LoVo (cell line): ENCODE measurements at regions not wholly inside any gene's neighbourhood (a gene's known extent, or its start where the extent isn't known, plus 50 kb on each side); places are given as distances from the start of the nearest gene placed in this dataset.

Experiments used
- DNase-seq: peaks from one replicate; pipeline ENCODE4 v3.0.0-alpha.2; 2016; ENCODE audit warnings: low spot score

GRCh38 chr12:29048787-29049186 is 100.3 kb upstream of the FAR2 start:
- DNase-seq: no peak

- DNase-seq: no peak
Observed at GRCh38 chr12:29050503-29050902, 98.6 kb upstream of the FAR2 start.

GRCh38 chr12:29051221-29051620 is 97.9 kb upstream of the FAR2 start:
- DNase-seq: no peak

DNA sequence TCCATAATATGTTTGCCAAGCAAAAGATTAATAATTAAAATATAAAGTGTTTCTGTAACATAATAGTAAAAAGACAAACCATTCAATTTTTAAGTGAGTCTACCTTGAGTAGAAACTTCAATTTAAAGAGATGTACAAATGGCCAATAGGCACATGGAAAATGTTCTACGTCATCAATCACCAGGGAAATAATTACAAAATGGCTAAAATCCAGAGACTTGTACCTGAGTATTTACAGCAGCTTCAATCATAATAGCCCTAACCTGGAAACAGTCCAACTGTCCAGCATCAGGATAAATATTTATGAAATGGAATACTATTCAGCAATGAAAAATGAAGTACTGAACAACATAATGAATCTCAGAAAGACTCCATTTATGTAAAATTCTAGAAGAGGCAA is 95.5 kb upstream of the FAR2 start:
- DNase-seq: no peak

GRCh38 chr12:29054858-29055663 is 94.0 kb upstream of the FAR2 start:
- no peak for DNase-seq

DNA sequence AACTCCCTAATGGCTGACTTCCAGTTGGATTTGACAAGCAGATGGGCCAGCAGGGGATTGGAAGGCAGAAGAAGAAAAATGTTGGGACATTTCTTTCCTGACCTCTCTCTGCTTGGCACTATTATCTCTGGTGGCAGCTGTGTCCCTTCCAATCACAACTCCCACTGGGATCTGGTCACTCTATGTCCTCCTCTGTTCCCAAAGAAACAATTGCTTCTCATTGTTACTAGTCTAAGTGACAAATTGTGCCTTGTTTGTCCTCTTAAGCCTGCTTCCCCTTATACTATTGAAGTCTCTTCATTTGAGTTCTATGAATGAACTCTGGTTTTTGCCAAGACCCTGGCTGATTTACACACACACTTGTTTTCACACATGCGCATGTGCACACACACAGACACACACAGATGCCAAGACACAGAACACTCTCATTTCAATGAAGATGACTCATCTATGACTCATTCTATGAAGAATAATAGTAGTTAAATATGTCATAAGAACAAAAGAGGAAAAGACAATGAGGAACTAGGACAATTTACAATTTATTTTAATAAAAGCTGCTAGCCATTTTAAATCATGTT is 83.0 kb upstream of the FAR2 start:
- DNase-seq: no peak

- DNase-seq: no peak
Observed at GRCh38 chr12:29067430-29067829, 81.6 kb upstream of the FAR2 start.

- DNase-seq: no peak
Observed at GRCh38 chr12:29070309-29070708, 78.8 kb upstream of the FAR2 start.

GRCh38 chr12:29071099-29071498 is 78.0 kb upstream of the FAR2 start:
- no peak for DNase-seq

GRCh38 chr12:29072631-29073030 is 76.4 kb upstream of the FAR2 start:
- no peak for DNase-seq

GRCh38 chr12:29073631-29074239 is 75.3 kb upstream of the FAR2 start:
- DNase-seq: peak; percentile 70

DNA sequence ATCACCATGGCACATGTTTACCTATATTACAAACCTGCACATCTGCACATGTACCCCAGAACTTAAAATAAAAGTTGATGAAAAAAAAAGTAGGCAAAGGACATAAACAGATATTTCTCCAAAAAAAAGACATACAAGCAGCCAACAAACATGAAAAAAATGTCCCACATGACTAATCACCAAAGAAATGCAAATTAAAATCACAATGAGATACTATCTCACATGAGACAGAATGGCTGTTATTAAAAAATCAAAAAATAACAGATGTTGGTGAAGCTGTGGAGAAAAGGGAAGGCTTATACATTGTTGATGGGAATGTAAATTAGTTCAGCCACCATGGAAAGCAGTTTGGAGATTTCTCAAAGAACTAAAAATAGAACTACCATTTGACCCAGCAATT is 68.0 kb upstream of the FAR2 start:
- no peak for DNase-seq

- DNase-seq: no peak
Observed at GRCh38 chr12:29082522-29082921, 66.6 kb upstream of the FAR2 start.

DNA sequence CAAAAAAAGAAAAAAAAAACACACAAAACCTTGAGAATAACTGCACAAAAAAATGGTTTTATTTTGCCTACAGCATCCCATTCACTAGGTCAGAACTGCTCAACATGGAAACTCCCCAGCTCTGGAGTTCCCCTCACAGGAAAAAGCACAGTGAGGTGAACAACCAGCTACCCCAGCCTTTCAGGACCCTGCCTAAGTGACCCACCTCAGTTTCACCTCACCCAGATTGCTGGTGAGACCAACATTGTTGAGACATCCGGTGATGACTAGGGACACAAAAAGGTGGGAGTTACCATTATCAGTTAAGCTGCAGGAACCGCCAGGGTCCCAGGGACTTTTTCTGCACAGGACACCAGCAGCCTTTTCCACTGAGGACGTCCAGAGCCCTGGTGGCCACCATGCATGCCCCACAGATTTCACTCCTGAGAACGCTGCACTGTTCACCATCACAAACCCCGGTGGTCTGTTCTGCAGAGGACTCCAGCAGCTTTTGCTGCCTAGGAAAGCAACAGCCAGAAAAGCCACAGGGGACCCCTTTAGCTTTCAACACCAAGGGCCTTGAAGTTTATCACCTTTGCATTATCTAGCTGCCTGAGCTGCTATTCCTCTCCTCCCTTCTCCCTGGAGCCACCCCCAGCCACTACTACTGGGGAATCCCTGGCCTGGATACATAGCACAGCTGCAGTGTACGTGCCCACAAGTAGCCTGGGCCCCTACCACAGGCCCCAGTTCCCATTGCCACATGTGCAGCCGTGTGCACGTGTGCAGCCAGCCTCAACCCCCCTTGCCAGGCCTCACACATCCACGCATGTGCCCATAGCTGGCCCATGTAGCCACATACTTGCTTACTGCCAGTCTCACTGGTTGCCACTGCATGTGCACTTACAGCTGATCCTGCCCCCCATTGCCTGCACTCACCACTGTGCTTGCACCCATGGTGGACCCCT is 62.5 kb upstream of the FAR2 start:
- no peak for DNase-seq

- DNase-seq: peak; percentile 50
Observed at GRCh38 chr12:29088611-29089219, 60.4 kb upstream of the FAR2 start.
